ENCODE measurements at regions not wholly inside any gene's neighbourhood (a gene's known extent, or its start where the extent isn't known, plus 50 kb on each side); places are given as distances from the start of the nearest gene placed in this dataset.
"Not testable (repeated sequence)": the region's sequence is repeated elsewhere in the genome, so short reads cannot be mapped to it uniquely, and the experiment has no call there.

DNA sequence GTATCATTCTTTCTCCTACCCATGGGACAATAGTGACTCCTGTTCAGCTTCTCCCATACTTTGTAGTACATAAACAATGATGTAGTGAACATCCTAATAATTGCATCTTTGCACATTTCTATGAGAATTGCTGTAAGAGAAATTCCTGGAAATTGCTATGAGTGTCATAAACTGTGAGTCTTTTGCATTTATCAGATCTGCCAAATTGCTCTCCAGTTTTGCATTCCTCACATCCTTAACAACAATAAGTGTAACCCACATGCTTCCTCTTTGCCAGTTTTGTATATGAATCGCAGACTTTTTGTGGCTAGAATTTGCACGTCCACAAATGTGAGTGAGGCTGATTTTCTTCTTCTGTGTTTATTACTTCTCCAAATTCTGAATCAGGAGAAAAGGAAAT lies 124.0 kb upstream of the TBX5 start:
- Histone ChIP-seq H3K27ac (no peak overlapping the region), H3K4me1 (no peaks in the 10 kb centered on the region), H3K9me3 (no peaks in the 10 kb centered on the region), H3K36me3 (no peaks in the 10 kb centered on the region), H3K4me3 (no peak overlapping the region), H3K27me3 (no peaks in the 10 kb centered on the region)
- TF ChIP-seq CTCF (IDR thresholded peaks at IDR 0.05) = no peak
- TF ChIP-seq POLR2A (IDR thresholded peaks at IDR 0.05) = no peak
- DNase-seq = no peak

DNA sequence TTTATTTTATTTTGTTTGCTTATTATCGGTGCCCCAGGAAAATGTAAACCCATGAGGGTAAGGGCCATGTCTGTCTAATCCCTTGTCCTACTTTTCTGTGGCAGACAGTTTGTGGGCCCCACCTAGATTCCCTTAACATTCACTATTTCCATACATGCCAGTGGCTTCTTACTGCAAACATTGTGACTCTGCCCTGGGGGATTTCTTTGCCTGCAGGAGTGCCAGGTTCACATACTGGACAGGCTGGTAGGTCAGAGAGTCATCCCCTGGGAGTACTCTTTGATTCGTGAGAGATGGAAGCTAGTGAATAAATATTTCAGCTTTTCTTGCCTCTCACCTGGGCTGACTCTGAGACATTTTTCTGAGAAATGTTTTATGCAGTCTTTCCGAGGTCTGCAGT lies 122.8 kb upstream of the TBX5 start:
- Histone ChIP-seq H3K27me3 (no peaks in the 10 kb centered on the region), H3K9me3 (no peaks in the 10 kb centered on the region), H3K27ac (no peak overlapping the region), H3K4me3 (no peak overlapping the region), H3K36me3 (no peaks in the 10 kb centered on the region), H3K4me1 (no peaks in the 10 kb centered on the region)
- no peak for DNase-seq
- TF ChIP-seq POLR2A (IDR thresholded peaks at IDR 0.05) (no peak), CTCF (IDR thresholded peaks at IDR 0.05) (no peak)

DNA sequence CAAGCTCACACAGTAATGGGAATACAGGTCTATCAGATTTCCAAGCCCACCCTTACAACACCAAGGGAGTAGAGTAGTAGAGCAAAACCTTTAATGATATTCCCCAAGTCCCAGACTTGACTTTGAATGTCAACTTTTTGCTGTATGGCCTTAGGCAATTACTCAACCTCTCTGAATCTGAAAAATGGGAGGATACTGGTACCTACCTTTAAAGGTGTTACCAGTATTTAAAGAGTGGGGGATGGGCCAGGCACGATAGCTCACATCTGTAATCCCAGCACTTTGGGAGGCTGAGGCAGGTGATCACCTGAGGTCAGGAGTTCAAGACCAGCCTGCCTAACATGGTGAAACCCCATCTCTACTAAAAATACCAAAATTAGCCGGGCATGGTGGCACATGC lies 115.2 kb upstream of the TBX5 start:
- not testable (repeated sequence) for H3K27me3 ChIP-seq, H3K4me1 ChIP-seq, H3K36me3 ChIP-seq, DNase-seq, H3K9me3 ChIP-seq, H3K27ac ChIP-seq, H3K4me3 ChIP-seq

DNA sequence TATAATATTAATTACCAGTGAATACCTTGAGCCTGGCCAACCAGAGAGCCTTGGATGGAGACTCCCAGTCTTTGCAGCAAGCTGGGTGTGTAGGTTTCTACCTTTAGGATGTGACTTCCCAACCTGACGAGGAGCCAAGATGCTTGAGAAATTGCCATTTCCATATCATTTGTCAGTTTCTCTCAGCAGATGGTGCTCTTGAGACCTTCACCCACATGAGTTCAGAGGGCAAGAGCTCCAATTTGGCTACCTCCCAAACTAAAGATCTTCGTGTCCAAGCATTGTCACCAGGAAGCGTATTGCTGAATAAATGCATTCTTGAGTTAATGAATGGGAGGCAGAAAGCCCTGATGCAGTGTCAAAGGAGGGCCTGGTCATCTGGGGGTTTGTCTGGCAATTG lies 106.4 kb upstream of the TBX5 start:
- H3K4me3 ChIP-seq = no peak overlapping the region
- H3K36me3 ChIP-seq = no peaks in the 10 kb centered on the region
- no peak overlapping the region for H3K27ac ChIP-seq
- H3K4me1 ChIP-seq = no peaks in the 10 kb centered on the region
- H3K9me3 ChIP-seq = no peaks in the 10 kb centered on the region
- no peaks in the 10 kb centered on the region for H3K27me3 ChIP-seq
- no peak for DNase-seq
- TF ChIP-seq POLR2A (IDR thresholded peaks at IDR 0.05) = no peak
- TF ChIP-seq CTCF (IDR thresholded peaks at IDR 0.05) = no peak

DNA sequence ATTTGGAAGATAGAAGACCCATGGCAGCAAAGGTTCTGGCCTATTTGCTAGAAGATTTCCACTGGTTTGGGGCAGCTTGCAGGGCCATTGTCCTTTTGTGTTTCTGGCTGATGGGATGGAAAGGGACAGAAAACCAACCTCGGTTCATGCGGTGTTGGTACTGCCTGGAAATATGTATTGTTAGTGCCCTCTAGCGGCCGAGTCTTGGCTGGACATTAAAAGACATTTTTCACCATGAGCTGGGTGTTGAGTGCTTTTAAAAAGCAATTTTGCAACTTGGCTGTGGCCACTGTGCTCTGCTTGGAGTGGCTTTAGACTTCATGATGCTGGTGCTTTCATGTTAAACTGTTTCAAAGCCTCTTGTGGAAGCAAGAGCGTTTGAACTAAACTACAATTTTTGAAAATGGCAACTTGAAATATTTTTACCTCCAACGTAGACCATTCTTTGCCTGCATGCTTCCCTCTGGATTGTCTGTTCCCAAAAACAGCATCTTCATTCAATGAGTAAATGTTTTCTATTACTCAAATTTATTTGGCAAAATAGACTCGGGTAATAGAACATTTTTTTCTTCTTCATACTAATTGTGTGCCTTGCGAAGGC lies 102.7 kb upstream of the TBX5 start:
- H3K27me3 ChIP-seq = no peaks in the 10 kb centered on the region

GRCh38 chr12:114506651-114507050 lies 100.7 kb upstream of the TBX5 start:
- H3K4me1 ChIP-seq = no peaks in the 10 kb centered on the region
- no peaks in the 10 kb centered on the region for H3K27me3 ChIP-seq
- H3K36me3 ChIP-seq = no peaks in the 10 kb centered on the region
- no peak for TF ChIP-seq CTCF (IDR thresholded peaks at IDR 0.05)
- TF ChIP-seq POLR2A (IDR thresholded peaks at IDR 0.05) = no peak
- H3K27ac ChIP-seq = no peak overlapping the region
- DNase-seq = no peak
- H3K4me3 ChIP-seq = no peak overlapping the region
- H3K9me3 ChIP-seq = no peaks in the 10 kb centered on the region

More for the DNA sequence above, 102.7 kb upstream of the TBX5 start:
- DNase-seq = peak; percentile 57 to 86 (median 58)
- no peaks in the 10 kb centered on the region for H3K36me3 ChIP-seq
- peak in 5 of 6 experiments; percentile 48 to 68 (median 67) for TF ChIP-seq CTCF (IDR thresholded peaks at IDR 0.05)
- TF ChIP-seq POLR2A (IDR thresholded peaks at IDR 0.05) = no peak
- no peak overlapping the region for H3K27ac ChIP-seq
- no peaks in the 10 kb centered on the region for H3K4me1 ChIP-seq
- H3K9me3 ChIP-seq = no peaks in the 10 kb centered on the region
- no peak overlapping the region for H3K4me3 ChIP-seq
